ENCODE measurements at regions not wholly inside any gene's neighbourhood (a gene's known extent, or its start where the extent isn't known, plus 50 kb on each side); places are given as distances from the start of the nearest gene placed in this dataset.

DNA sequence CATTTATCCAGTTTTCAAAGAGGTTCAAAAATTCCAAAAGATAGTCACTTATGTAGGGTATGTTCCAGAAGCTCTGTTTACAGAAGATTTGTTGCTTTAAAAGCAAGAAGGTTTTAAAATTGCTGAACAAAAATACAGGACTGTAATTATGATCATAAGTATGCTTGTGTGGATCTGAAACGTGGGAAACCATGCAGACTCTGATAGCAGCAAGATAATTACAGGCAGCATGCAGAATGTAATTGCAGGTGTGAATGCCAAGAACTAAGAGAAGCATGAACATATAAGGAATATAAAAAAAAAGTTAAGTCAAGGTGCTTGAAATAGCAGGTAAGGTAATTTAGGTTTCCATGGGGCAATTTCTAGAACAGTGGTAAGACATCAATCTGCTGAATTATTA lies 405.7 kb downstream of the ARL4A start:
- H3K4me3 ChIP-seq (ENCODE audit: low read length): no peak overlapping the region
- no peak for DNase-seq (ENCODE audit: low read depth)
- TF ChIP-seq, protein P1, sequence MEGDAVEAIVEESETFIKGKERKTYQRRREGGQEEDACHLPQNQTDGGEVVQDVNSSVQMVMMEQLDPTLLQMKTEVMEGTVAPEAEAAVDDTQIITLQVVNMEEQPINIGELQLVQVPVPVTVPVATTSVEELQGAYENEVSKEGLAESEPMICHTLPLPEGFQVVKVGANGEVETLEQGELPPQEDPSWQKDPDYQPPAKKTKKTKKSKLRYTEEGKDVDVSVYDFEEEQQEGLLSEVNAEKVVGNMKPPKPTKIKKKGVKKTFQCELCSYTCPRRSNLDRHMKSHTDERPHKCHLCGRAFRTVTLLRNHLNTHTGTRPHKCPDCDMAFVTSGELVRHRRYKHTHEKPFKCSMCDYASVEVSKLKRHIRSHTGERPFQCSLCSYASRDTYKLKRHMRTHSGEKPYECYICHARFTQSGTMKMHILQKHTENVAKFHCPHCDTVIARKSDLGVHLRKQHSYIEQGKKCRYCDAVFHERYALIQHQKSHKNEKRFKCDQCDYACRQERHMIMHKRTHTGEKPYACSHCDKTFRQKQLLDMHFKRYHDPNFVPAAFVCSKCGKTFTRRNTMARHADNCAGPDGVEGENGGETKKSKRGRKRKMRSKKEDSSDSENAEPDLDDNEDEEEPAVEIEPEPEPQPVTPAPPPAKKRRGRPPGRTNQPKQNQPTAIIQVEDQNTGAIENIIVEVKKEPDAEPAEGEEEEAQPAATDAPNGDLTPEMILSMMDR (conservative IDR thresholded peaks at IDR 0.05; ENCODE audit: low read length): no peak

DNA sequence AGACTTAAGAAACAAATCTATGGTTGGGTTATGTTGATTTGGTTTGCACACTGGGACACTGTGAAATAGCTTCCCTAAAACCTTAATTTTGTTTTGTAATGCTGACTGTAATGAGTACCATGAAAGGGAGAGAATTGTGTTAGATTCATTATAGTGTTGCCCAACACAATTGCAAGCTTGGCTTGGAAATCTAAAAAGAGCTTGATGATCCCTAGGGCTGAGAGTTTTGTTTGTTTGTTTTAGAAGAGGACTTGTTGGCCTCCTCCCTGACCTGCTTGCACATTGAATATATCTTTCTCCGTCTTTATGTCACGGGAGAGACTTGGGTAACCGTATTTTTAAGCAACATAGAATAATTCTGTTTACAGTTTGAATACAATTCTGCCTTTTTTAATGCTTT lies 410.1 kb downstream of the ARL4A start:
- no peak overlapping the region for H3K4me3 ChIP-seq (ENCODE audit: low read length)
- TF ChIP-seq, protein P1 (conservative IDR thresholded peaks at IDR 0.05; ENCODE audit: low read length): no peak
- DNase-seq (ENCODE audit: low read depth): no peak

DNA sequence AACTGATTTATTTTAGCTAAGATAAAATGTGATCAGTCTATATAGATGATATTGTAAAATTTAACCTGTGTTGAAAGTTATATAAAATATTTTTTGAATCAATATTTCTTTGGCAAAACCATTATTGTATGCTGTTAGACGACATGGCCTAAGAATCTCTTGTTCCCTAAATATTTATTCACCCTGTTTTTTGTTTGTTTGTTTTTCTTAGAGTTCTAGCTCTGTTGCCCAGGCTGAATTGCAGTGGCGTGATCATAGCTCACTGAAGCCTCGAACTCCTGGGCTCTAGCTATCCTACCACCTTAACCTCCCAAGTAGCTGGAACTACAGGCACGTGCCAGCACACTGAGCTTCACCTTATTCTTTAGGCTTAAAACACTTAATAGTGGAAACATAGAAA lies 410.7 kb downstream of the ARL4A start:
- no peak for DNase-seq (ENCODE audit: low read depth)
- H3K4me3 ChIP-seq (ENCODE audit: low read length): no peak overlapping the region
- TF ChIP-seq, protein P1 (conservative IDR thresholded peaks at IDR 0.05; ENCODE audit: low read length): no peak

DNA sequence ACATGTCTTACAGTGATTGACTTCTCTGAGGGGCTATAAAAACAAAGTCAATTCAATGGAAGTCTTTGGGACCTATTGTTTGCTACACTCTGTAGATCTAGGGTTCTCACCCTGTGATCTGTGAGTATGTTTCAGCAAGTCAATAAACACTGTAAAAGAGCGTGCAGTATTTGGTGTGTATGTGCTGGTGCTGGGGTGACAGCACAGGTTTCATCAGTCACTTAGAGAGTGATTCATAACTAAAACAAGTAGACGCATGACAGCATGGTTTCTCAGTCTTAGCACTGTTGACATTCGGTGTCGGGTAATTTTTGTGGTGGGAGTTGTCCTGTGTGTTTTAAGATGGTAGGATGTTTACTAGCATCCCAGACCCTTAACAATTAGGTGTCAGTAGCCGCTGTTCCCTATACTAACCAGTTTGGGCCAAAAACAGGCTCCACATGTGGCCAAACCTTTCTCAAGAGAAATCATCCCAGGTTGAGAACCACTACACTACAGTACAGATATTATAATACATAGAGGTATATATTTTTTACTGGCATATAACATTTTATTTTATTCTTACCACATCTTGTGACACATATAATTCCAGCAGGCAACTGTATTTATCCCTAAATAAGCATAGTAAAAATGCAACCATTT lies 411.8 kb downstream of the ARL4A start:
- no peak overlapping the region for H3K4me3 ChIP-seq (ENCODE audit: low read length)
- DNase-seq (ENCODE audit: low read depth): no peak

DNA sequence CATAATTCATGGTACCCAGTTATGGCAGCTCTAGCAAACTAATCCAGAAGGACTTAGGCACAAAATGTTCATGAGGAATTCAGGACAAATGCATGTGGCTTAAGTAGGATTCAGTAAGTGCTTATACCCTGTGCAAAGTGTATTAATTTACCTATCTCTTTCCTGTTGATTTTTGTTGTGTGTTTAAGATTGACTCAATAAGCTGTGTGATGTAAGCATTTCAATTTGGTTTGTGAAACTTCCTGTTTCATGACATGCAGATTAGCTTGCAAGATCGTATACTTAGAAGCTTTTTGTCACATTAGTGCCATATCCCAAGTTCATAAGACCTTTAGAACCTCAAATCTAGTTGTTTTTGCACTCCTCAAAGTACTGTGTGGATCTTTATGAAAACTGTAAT lies 416.7 kb downstream of the ARL4A start:
- no peak overlapping the region for H3K4me3 ChIP-seq (ENCODE audit: low read length)
- TF ChIP-seq, protein P1 (conservative IDR thresholded peaks at IDR 0.05; ENCODE audit: low read length): no peak
- DNase-seq (ENCODE audit: low read depth): no peak

More for the DNA sequence above, 411.8 kb downstream of the ARL4A start:
- TF ChIP-seq, protein P1 (conservative IDR thresholded peaks at IDR 0.05; ENCODE audit: low read length): no peak

DNA sequence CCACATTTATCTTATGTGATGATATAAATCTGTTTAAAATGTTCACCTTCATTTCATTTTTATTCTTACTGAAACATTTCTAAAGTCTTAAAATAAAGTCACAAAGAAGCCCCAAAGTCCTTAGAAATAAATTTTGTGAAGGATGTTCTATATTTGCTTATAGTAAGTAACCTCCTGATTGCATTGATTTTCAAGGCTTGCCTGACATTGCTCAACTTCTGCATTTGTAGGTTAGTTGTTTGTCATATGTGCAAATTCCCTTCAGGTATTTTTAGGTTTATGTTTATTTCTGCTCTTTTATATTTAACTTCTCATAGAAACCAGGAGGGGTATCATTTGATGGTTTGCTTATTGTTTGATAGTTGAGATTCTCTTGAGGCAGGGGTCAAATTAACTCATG lies 417.8 kb downstream of the ARL4A start:
- no peak overlapping the region for H3K4me3 ChIP-seq (ENCODE audit: low read length)
- TF ChIP-seq, protein P1 (conservative IDR thresholded peaks at IDR 0.05; ENCODE audit: low read length): no peak
- no peak for DNase-seq (ENCODE audit: low read depth)

DNA sequence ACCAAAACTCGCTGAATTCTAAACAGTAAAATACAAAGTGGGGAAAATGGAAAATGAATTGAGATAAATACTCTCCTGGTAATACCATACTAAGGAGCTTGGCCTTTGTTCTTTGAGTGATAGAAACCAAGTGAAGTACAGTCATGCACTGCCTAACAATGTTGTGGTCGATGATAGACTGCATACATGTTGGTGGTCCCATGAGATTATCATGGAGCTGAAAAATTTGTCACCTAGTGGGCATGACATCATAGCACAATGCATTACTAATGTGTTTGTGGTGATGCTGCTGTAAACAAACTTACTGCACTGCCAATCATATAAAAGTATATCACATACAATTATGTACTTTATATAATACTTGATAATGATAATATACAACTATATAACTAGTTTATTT lies 419.1 kb downstream of the ARL4A start:
- H3K4me3 ChIP-seq (ENCODE audit: low read length): no peak overlapping the region
- no peak for DNase-seq (ENCODE audit: low read depth)
- TF ChIP-seq, protein P1 (conservative IDR thresholded peaks at IDR 0.05; ENCODE audit: low read length): no peak

All from AG10803 (cell line).